H1 (cell line): ENCODE measurements at regions not wholly inside any gene's neighbourhood (a gene's known extent, or its start where the extent isn't known, plus 50 kb on each side); places are given as distances from the start of the nearest gene placed in this dataset.

ENCODE experiments used
- CHD1 ChIP-seq: IDR thresholded peaks from 2 replicates; pipeline ENCODE4 v1.6.1; 2012; ENCODE audit warnings: low read depth, low read length, improper control_type of control experiment
- SP1 ChIP-seq: IDR thresholded peaks from 2 replicates; pipeline ENCODE4 v1.6.1; 2011; ENCODE audit warnings: low read depth, low read length
- TAF1 ChIP-seq: IDR thresholded peaks from 2 replicates; pipeline ENCODE4 v1.6.1; 2011; ENCODE audit warnings: mild to moderate bottlenecking, low read depth, low read length

DNA sequence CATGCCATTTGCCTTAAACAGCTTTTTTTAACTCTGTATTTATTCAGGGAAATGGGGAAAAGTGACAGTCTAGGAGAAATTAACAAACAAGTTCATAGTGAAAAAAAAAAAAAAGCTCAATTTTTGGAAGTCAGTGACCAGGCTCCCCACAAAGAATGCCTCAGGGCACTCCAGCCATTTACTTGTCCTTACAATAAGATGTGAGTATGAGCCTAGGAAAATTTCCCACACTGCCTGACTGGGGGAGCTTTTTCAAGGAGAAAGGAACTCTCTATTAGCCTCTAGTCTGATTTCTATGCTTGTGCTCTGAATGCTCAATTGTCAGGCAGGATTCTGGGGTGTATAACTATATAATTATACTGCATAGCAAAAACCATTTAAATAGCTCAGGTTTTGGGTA, 74.9 kb upstream of the NRBF2 start:
- TF ChIP-seq SP1 (no peak), CHD1 (no peak), TAF1 (no peak)
